ENCODE measurements at regions not wholly inside any gene's neighbourhood (a gene's known extent, or its start where the extent isn't known, plus 50 kb on each side); places are given as distances from the start of the nearest gene placed in this dataset.

- no peak for DNase-seq (ENCODE audit: low read depth in 2 of 2)
These were observed 53.8 kb upstream of the RXRA start for GRCh38 chr9:134272302-134273023.

GRCh38 chr9:134273647-134274046, 52.6 kb upstream of the RXRA start:
- no peak for DNase-seq (ENCODE audit: low read depth in 2 of 2)

GRCh38 chr9:134275375-134275774, 50.9 kb upstream of the RXRA start:
- DNase-seq (ENCODE audit: low read depth in 2 of 2) = no peak

GRCh38 chr9:134276453-134277245, 49.6 kb upstream of the RXRA start:
- DNase-seq (ENCODE audit: low read depth in 2 of 2) = no peak
